Motor neuron (in vitro differentiated cells): ENCODE measurements at regions not wholly inside any gene's neighbourhood (a gene's known extent, or its start where the extent isn't known, plus 50 kb on each side); places are given as distances from the start of the nearest gene placed in this dataset.
A peak's percentile ranks its signal among the peaks of the same experiment; 100 is the strongest.

Experiments used
- ATAC-seq, 8 experiments: fragments of 200-7000 bp; cut with Tn5 transposase; replicated peaks in 6 of 8; 2 replicates each; pipeline ENCODE4 v1.8.0; 2021; ENCODE audit warnings: mild to moderate bottlenecking in 8 of 8, moderate library complexity in 8 of 8
- H3K27ac ChIP-seq, 2 donors: fragments of 250-450 bp; sonication (Bioruptor Pico); 2 replicates each; pipeline ENCODE4 v1.9.0; 2021; ENCODE audit warnings: antibody characterized with exemption in 2 of 2, mild to moderate bottlenecking in 2 of 2, moderate library complexity in 1 of 2
- H3K4me1 ChIP-seq, 2 donors: fragments of 250-450 bp; sonication (Bioruptor Pico); replicated peaks in 1 of 2; 2 replicates each; pipeline ENCODE4 v1.6.1; 2021; ENCODE audit warnings: antibody characterized with exemption in 2 of 2, mild to moderate bottlenecking in 2 of 2, moderate library complexity in 1 of 2
- H3K4me3 ChIP-seq, 5 donors: fragments of 250-450 bp; sonication (Bioruptor Pico); 2 replicates each; pipeline ENCODE4 v1.9.0; 2021; ENCODE audit warnings: antibody characterized with exemption in 5 of 5, mild to moderate bottlenecking in 5 of 5, moderate library complexity in 4 of 5
- WGBS, 10 experiments: fragments of 450-650 bp; shearing (Covaris generic); methylation state at CpG; one replicate each; pipeline ENCODE4 v1.0.0; 2022; 5-methylcytosine and 5-hydroxymethylcytosine counted together
- in situ Hi-C, 9 experiments: fragments of 400-800 bp; cut with MboI; loops; one replicate each; pipeline ENCODE4 v1.15.0; 2021; ENCODE audit warnings: low sequenced_read_pairs in 9 of 9, low pct_unique_long_range_greater_than_20kb in 2 of 9; ENCODE audit not compliant: unreplicated experiment in 9 of 9

DNA sequence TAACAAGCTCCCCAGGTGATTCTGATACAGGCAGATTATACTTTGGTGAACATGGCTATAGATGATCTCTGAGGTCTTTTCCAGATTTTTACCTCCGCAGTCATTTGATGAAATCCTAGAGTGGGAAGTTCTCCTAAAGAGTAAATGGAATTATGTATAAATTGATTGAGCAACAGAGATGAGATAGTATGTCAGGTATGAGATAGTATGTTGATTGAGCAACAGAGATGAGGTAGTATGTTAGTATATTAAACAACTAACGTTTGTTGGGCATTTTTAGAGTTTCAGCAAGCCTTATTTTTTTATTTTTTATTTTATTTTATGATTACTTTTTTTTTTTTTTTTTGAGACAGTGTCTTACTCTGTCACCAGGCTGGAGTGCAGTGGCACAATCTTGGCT lies 265.0 kb upstream of the SOX2 start:
- ATAC-seq, result no peak
- Histone ChIP-seq H3K4me1 (no peaks in the 10 kb centered on the region), H3K4me3 (no peak overlapping the region), H3K27ac (no peak overlapping the region)
- 0 to 100% (median 61%) methylated on average over 1 to 2 of the region's 2 CpGs; no CpG with 5 or more reads in 2 of the 10 experiments for WGBS, 10 experiments
- in situ Hi-C loops, result no loop called here

DNA sequence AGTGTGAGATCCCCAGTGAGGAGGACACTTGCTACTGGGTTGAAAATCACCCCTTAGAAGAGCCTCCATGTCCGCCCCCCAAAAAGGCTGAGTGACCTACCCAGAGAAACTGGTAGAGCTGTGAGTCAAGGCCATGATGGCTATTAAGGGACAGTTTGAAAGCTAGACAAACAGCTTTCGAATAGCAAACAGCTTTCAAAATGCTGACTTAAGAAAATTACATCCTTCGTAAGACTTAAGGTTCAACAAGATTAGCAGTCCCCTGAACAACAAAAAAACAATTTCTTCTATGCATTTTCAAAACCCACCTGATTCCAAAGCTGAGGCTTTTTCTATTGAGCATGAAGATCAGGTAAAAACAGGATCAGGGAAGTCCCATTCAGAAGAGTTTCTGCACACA lies 269.7 kb upstream of the SOX2 start:
- ATAC-seq, result no peak
- H3K4me3 ChIP-seq, result no peak overlapping the region
- 17 to 100% (median 88%) methylated on average over 1 to 3 of the region's 3 CpGs; no CpG with 5 or more reads in 2 of the 10 experiments for WGBS, 10 experiments
- in situ Hi-C loops, result no loop called here
- H3K27ac ChIP-seq, result no peak overlapping the region
- no peaks in the 10 kb centered on the region for H3K4me1 ChIP-seq

DNA sequence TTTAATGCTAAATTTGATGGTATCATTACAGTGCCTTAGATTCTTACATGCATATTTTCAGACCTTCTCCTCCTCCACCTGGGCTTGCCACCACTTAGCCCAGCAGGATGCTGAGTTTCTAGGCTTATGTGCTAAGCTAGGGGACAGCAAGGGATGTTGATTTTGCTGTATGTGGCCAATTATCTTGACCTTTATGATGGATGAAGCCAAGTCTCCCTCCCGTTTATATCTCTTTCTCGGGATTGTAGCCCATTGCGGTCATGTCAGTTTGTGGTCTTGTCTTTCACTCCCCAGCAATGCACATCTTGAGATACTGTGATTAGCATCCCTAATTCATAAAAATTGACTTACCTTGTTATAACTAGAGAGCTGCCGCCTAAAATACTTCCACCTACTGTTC lies 278.7 kb upstream of the SOX2 start:
- no peak overlapping the region for H3K27ac ChIP-seq
- 0 to 100% (median 70%) methylated on average over 1 to 4 of the region's 4 CpGs; no CpG with 5 or more reads in 2 of the 10 experiments for WGBS, 10 experiments
- H3K4me1 ChIP-seq, result no peaks in the 10 kb centered on the region
- ATAC-seq, result no peak
- H3K4me3 ChIP-seq, result no peak overlapping the region
- in situ Hi-C loops, result no loop called here

DNA sequence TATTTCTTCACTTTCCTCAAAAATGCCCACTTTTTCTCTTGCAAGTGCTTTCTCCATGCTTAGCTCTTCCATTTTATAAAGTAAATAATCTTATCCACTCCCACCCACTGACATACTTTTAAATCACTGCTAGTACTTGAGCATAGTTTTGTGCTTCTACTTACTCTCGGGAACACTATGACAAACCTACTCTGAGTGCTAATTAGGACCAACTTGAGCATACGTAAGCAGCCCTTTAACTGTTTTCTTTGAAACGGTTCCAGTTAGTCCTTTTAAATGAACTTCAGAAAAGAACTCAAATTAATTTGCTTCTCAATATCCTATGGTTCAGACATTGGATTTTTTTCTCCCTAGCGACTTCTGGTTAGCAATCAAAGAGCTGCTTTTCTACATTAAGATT lies 280.0 kb upstream of the SOX2 start:
- no peak overlapping the region for H3K4me3 ChIP-seq
- no peaks in the 10 kb centered on the region for H3K4me1 ChIP-seq
- ATAC-seq, result no peak
- 0 to 83% (median 68%) methylated on average over 1 to 4 of the region's 4 CpGs for WGBS, 10 experiments
- H3K27ac ChIP-seq, result no peak overlapping the region
- in situ Hi-C loops, result no loop called here

DNA sequence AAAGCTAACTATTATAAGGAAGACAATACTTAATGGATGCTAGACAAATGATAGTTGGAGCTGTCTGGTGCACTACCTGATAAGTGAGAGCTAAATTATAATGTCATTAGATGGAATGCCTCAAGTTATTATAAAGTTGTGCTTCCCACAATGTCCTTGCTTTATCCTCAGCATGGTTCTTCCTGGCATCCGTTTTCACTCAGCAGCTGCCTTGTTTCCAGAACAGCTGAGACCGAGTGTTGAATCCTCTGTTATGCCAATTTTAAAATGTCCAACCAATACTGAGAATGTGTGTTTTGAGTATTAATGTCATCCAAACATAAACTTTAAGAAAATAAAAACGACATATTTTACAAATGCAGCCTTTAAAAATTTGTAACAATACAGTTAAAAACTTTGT lies 286.7 kb upstream of the SOX2 start:
- in situ Hi-C loops, result no loop called here
- ATAC-seq, result no peak
- H3K4me1 ChIP-seq, result peaks cover 0 to under 1% of the 10 kb centered on the region in 2 donors
- no peak overlapping the region for H3K4me3 ChIP-seq
- 0 to 60% (median 18%) methylated on average over 1 to 3 of the region's 3 CpGs for WGBS, 10 experiments
- H3K27ac ChIP-seq, result no peak overlapping the region

DNA sequence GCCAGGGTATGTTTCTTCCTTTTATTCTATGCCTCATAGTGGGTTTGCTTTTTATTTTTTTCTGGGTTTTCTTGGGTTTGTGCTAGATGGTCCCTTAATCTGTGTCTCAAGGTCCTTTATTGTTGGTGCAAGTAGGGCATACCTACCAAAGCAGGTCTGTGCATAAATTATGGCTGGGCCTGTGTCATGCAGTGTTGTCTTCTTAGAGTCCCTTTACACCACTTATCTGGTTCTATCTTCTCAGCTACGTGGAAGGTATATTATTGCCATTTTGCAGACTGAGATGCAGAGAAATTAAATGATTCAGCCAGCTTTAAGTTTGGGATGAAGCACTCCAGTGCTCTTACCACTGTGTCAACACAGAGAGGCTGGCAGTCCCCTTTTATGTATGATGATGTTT lies 293.5 kb upstream of the SOX2 start:
- 0 to 50% (median 10%) methylated on average over 1 of the region's 1 CpG; no CpG with 5 or more reads in 3 of the 10 experiments for WGBS, 10 experiments
- Histone ChIP-seq H3K4me1 (peaks cover 22 to 31% of the 10 kb centered on the region in 2 donors), H3K4me3 (no peak overlapping the region), H3K27ac (peak overlapping the region; percentile 1 to 50)
- ATAC-seq, result peak in 5 of 8 experiments; percentile 61 to 74 (median 70)
- in situ Hi-C loops, result no loop called here

DNA sequence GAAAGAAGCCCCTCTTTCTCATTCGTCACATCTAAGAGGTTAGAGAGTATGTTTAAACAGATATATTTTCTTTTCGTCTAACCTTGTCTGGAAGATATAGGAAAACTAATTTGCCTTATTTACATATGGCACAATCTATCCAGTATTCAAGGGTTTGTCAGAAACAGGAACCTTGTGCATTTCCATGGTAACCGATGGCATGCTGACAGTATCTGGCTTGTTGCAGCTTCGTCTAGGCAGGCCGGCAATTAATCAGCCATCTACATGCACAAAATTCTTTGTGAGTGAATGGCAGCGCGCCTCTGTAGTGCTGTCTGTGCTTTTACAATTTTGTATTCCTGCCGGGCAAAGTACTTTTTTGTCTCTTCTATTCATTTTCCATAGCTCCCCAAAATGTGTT lies 294.0 kb upstream of the SOX2 start:
- no peak overlapping the region for H3K4me3 ChIP-seq
- in situ Hi-C loops, result no loop called here
- peak in 7 of 8 experiments; percentile 28 to 98 (median 95) for ATAC-seq
- H3K4me1 ChIP-seq, result peaks cover 22 to 31% of the 10 kb centered on the region in 2 donors
- H3K27ac ChIP-seq, result no peak overlapping the region
- 4 to 28% (median 9%) methylated on average over 2 to 7 of the region's 8 CpGs for WGBS, 10 experiments

DNA sequence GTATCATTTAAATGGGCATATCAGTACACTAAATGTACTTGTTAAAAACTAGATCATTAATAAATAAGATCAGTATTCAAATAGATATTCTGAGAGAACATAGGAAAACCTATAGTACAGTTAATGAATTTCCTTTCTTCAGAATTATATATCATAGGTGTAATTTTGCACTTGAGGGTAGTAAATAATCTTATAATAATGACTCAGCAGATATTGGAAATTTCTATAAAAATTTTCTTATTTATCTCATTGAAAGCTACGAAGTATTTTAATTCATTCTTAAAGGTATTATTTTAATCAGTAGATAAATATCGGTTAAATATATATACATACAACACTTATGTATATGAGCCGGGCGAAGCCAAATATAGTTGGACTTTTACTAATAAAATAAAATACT lies 300.9 kb upstream of the SOX2 start:
- 19 to 100% (median 83%) methylated on average over 1 to 4 of the region's 4 CpGs for WGBS, 10 experiments
- Histone ChIP-seq H3K4me3 (no peak overlapping the region), H3K27ac (no peak overlapping the region), H3K4me1 (peaks cover 0 to 3% of the 10 kb centered on the region in 2 donors)
- in situ Hi-C loops, result no loop called here
- no peak for ATAC-seq

DNA sequence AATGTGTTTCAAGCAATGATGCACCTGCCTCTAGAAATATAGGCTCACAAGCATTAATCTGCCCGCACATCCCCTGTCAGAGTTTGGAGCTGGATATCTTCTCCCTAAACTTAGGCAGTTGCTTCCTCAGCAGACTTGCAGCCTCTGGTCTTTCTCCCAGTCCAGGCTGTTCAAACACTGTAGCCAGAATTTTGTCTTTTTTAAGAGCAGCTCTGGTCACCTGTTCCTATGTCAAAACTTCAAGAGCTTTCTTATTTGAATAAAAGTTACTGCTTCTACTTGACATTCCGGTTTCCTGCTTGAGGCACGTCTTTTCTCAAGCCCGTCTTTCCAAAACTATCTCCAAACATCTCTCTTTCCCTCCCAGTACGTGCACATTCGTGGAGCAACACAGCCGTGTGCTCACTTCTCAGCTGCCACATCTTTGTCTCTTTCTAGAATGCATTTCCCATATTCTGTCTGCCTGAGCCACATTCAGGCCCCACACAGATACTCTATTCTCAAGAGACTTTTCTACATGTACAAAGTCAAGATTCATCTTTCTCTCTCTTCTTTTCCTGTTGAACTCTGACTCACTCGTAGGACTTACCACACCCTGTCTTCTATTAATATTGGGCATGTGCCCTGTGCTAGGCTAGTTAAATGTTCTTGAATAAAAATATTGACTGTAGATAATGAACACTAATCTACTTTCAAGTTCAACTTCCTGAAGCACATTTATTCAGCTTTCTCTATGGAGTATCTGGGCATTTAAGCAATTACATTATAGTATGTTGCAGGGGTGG lies 307.7 kb upstream of the SOX2 start:
- in situ Hi-C loops, result no loop called here
- Histone ChIP-seq H3K4me1 (no peaks in the 10 kb centered on the region), H3K27ac (no peak overlapping the region), H3K4me3 (no peak overlapping the region)
- 13 to 100% (median 83%) methylated on average over 1 to 8 of the region's 8 CpGs; no CpG with 5 or more reads in 1 of the 10 experiments for WGBS, 10 experiments
- ATAC-seq, result peak in 2 of 8 experiments; percentile 56 to 62

DNA sequence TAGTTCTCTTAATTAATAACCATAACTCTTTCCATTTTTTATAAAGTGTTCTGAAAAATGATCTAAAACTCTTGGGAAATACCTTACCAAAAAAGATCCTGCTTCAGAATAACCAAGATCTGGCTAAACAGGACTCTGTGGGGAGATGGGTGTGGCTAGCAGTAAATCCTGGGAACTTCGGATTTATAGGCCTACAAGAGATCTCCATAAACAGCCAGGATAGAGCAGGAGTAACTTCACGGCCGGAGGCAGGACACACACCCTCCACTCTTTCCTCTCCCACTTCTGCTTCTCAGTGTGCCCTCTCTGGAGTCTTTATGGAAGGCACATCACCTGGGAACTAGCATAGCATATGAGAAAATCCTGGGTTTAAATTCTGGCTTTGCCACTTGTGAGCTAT lies 309.4 kb upstream of the SOX2 start:
- Histone ChIP-seq H3K27ac (no peak overlapping the region), H3K4me1 (no peaks in the 10 kb centered on the region), H3K4me3 (no peak overlapping the region)
- WGBS, 10 experiments, result 0 to 90% (median 43%) methylated on average over 2 to 3 of the region's 3 CpGs; no CpG with 5 or more reads in 2 of the 10 experiments
- peak in 1 of 8 experiments; percentile 30 for ATAC-seq
- in situ Hi-C loops, result no loop called here

DNA sequence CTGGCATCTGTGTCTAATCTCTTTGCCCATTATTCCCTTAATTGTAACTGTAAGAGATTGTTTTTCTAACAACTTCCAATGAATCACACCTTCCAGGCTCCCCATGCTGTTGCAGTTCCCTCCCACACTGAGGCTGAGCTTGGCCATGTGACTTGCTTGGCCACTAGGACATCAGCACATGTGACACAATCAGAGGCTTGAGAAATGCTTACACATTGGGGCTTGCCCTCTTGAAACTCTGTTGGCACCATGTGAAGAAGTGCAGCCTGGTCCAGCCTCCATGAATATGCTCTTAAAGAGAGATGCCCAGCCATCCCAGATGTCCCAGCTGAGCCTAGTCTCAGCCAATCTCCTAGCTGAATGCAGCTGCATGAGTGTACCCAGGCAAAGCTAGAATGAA lies 326.8 kb upstream of the SOX2 start:
- in situ Hi-C loops, result no loop called here
- no peak overlapping the region for H3K27ac ChIP-seq
- H3K4me3 ChIP-seq, result no peak overlapping the region
- ATAC-seq, result peak in 1 of 8 experiments; percentile 13
- H3K4me1 ChIP-seq, result peaks cover 0 to 2% of the 10 kb centered on the region in 2 donors

DNA sequence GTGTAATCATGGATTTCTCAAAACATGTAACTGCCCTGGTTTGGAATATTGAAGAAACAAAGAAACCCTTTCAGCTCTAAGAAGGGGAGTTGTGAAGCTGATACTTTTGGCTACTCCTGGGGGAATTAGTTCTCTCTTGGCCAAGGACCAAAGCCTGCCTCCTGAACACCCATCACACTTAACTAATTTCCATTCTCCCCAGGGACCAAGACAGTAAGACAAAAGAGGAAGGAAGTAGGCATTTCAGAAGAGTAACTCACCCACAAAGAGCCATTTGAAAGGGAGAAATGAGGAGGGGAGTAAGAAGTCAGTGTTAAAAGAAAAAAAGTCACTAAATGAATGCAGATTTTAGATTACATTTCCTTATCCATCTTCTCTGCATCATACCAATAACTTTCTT lies 328.0 kb upstream of the SOX2 start:
- ATAC-seq, result no peak
- Histone ChIP-seq H3K4me3 (no peak overlapping the region), H3K27ac (no peak overlapping the region), H3K4me1 (peaks cover 0 to 13% of the 10 kb centered on the region in 2 donors)
- in situ Hi-C loops, result no loop called here

DNA sequence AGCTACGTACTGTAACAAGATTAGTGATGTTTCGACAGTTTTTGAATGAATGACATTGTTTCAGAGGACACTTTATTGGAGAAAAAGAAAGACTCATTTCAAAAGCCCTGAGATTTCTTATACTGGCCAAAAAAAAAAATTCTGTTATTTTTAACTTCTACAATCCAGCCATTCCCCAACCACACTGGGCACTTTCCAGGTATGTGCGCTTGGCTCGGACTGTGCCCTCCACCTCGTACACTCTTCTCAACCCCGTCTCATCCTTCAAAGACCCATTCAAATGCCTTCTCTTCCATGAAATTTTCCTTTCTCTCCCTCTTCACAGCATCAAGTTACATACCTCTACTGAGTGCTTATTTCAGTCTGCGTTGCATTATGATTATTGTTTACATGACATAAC lies 328.5 kb upstream of the SOX2 start:
- no peak overlapping the region for H3K27ac ChIP-seq
- 33 to 100% (median 89%) methylated on average over 1 to 7 of the region's 7 CpGs for WGBS, 10 experiments
- no peak for ATAC-seq
- H3K4me1 ChIP-seq, result peaks cover 2 to 19% of the 10 kb centered on the region in 2 donors
- no peak overlapping the region for H3K4me3 ChIP-seq
- in situ Hi-C loops, result no loop called here

DNA sequence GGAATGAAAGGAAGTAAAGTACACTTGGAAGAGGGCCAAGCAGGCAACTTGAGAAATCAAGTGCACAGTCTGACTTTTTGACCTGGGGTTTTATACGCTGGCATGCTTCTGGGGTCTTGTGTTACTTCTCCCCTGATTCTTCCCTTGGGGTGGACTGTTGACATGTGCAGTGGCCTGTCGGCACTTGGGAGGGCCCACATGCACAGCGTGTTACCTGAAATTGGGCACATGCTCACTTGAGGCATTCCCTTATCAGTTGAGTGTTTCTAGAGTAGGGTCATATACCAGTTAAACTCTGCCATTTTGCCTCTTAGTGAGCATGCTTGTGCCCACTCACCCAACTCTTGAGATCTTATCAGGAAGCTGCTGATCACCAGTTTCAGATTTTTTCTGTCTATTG lies 329.1 kb upstream of the SOX2 start:
- no peak overlapping the region for H3K27ac ChIP-seq
- ATAC-seq, result no peak
- in situ Hi-C loops, result no loop called here
- no peak overlapping the region for H3K4me3 ChIP-seq
- 6 to 100% (median 92%) methylated on average over 1 to 3 of the region's 3 CpGs; no CpG with 5 or more reads in 2 of the 10 experiments for WGBS, 10 experiments
- peaks cover 5 to 20% of the 10 kb centered on the region in 2 donors for H3K4me1 ChIP-seq
